Sigmoid colon (tissue), 4 donors: ENCODE measurements at regions not wholly inside any gene's neighbourhood (a gene's known extent, or its start where the extent isn't known, plus 50 kb on each side); places are given as distances from the start of the nearest gene placed in this dataset.

Experiments
- CTCF ChIP-seq, 4 experiments: fragments of 450-650 bp in 3 of 4; fragments of 200-600 bp in 1 of 4; IDR thresholded peaks; one replicate each; pipeline ENCODE4 v1.5.1; 2016 to 2019; ENCODE audit warnings: antibody characterized with exemption in 4 of 4, mild to moderate bottlenecking in 3 of 4, moderate library complexity in 2 of 4
- POLR2A ChIP-seq, 2 donors: fragments of 450-650 bp; IDR thresholded peaks; one replicate each; pipeline ENCODE4 v1.6.1; 2016; ENCODE audit warnings: antibody characterized with exemption in 2 of 2, mild to moderate bottlenecking in 2 of 2, moderate library complexity in 2 of 2
- POLR2AphosphoS5 ChIP-seq, 4 donors: sonication (generic); formaldehyde crosslinking; IDR thresholded peaks; one replicate each; pipeline ENCODE4 v1.6.1; 2017; ENCODE audit warnings: antibody characterized with exemption in 4 of 4

- TF ChIP-seq CTCF (IDR thresholded peaks at IDR 0.05) (no peak), POLR2AphosphoS5 (IDR thresholded peaks at IDR 0.05) (no peak), POLR2A (IDR thresholded peaks at IDR 0.05) (no peak)
These were observed 52.6 kb upstream of the LRRC32 start for GRCh38 chr11:76723142-76723541.
